ENCODE measurements at regions not wholly inside any gene's neighbourhood (a gene's known extent, or its start where the extent isn't known, plus 50 kb on each side); places are given as distances from the start of the nearest gene placed in this dataset.

DNA sequence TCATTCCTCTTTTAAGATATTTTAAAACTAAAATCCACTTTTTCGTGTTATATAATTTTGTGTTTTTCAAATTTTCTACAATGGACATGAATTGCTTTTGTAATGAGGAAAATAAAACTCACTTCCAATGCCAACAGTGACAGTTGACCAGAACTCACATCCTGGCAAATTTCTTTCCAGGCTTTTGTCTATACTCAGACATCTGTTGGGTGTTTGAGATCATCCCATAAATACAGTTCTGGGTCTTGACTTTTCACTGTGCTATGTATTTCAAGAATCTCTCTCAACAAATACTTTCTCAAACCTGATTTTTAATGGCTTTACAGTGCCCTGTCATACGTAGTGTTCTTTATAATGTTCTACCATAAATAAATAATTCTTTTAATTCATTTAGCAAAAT, 57.6 kb downstream of the RPL37A start:
- no peak overlapping the region for H3K56ac ChIP-seq (ENCODE audit: extremely low read depth, insufficient read depth, low read length)
- no peak overlapping the region for H3K14ac ChIP-seq (replicated peaks; ENCODE audit: low read depth, low read length)
- H3K27me3 ChIP-seq (ENCODE audit: control insufficient read depth, insufficient read depth, low read length) = no peaks in the 10 kb centered on the region
- no peak overlapping the region for H3K9ac ChIP-seq (ENCODE audit: low read depth, low read length)
- no peaks in the 10 kb centered on the region for H3K9me3 ChIP-seq (ENCODE audit: control insufficient read depth, insufficient read depth, low read length)
- no TSS peak for BruUV-seq (replicated peaks)
- WGBS, 2 experiments (ENCODE audit: extremely low coverage in 2 of 2, insufficient read length in 1 of 2) = no CpG with 5 or more reads among the region's 2 CpGs
- CTCF ChIA-PET = no interaction called here
- H3K79me1 ChIP-seq (ENCODE audit: low read depth in 1 of 2, low read length in 2 of 2) = no peaks in the 10 kb centered on the region
- H3K36me3 ChIP-seq (ENCODE audit: control insufficient read depth, insufficient read depth, low read length) = no peaks in the 10 kb centered on the region
- POLR2A ChIA-PET (ENCODE audit: unreplicated experiment) = no interaction called here
- no peaks in the 10 kb centered on the region for H4K20me1 ChIP-seq (ENCODE audit: insufficient read depth, low read length)
- H3K27ac ChIP-seq (ENCODE audit: insufficient read depth, low read length) = no peak overlapping the region
- peaks cover 49% of the 10 kb centered on the region for H3K4me1 ChIP-seq (ENCODE audit: control insufficient read depth, insufficient read depth, low read length)
- no peak overlapping the region for H3K4ac ChIP-seq (ENCODE audit: low read depth, low read length)
- no peak overlapping the region for H3K23ac ChIP-seq (ENCODE audit: low read depth, low read length)
- H2BK5ac ChIP-seq (ENCODE audit: low read depth, low read length, poor library complexity, severe bottlenecking) = no peak overlapping the region
- H2BK20ac ChIP-seq (ENCODE audit: low read depth, low read length) = no peak overlapping the region
- no peak overlapping the region for H2BK15ac ChIP-seq (ENCODE audit: low read depth, low read length)
- no peak overlapping the region for H3K4me2 ChIP-seq (ENCODE audit: low read depth, low read length)
- no peak overlapping the region for H4K91ac ChIP-seq (ENCODE audit: insufficient read depth, low read depth, low read length)
- in situ Hi-C loops (cut with MboI; ENCODE audit: low sequenced_read_pairs) = no loop called here
- dilution Hi-C loops (cut with HindIII; ENCODE audit: low sequenced_read_pairs, unreplicated experiment) = no loop called here
- DNase-seq (no peak), ATAC-seq (ENCODE audit: low read depth) (no peak)
- no peak overlapping the region for H4K8ac ChIP-seq (ENCODE audit: low read depth in 2 of 2, low read length in 2 of 2)
- no peak overlapping the region for H2AK9ac ChIP-seq (replicated peaks; ENCODE audit: low read depth, low read length, poor library complexity)
- H3K18ac ChIP-seq (ENCODE audit: low read depth, low read length) = no peak overlapping the region
- intact Hi-C loops (cut with micrococcal nuclease) = no loop called here
- H2AFZ ChIP-seq (replicated peaks; ENCODE audit: low read length, poor library complexity) = no peak overlapping the region
- peaks cover 19% of the 10 kb centered on the region for H3K9me1 ChIP-seq (ENCODE audit: insufficient read depth, low read length)
- H2AK5ac ChIP-seq (ENCODE audit: low read depth, low read length) = no peak overlapping the region
- no peak overlapping the region for H2BK120ac ChIP-seq (ENCODE audit: low read depth, low read length)
- TF ChIP-seq MAZ (IDR thresholded peaks at IDR 0.05; ENCODE audit: borderline replicate concordance, low read depth, low read length) = no peak
- no peak for TF ChIP-seq CEBPB (IDR thresholded peaks at IDR 0.05; ENCODE audit: low read depth, low read length)
- no peak for TF ChIP-seq MAFK (IDR thresholded peaks at IDR 0.05; ENCODE audit: low read depth, low read length)
- TF ChIP-seq, protein P1, sequence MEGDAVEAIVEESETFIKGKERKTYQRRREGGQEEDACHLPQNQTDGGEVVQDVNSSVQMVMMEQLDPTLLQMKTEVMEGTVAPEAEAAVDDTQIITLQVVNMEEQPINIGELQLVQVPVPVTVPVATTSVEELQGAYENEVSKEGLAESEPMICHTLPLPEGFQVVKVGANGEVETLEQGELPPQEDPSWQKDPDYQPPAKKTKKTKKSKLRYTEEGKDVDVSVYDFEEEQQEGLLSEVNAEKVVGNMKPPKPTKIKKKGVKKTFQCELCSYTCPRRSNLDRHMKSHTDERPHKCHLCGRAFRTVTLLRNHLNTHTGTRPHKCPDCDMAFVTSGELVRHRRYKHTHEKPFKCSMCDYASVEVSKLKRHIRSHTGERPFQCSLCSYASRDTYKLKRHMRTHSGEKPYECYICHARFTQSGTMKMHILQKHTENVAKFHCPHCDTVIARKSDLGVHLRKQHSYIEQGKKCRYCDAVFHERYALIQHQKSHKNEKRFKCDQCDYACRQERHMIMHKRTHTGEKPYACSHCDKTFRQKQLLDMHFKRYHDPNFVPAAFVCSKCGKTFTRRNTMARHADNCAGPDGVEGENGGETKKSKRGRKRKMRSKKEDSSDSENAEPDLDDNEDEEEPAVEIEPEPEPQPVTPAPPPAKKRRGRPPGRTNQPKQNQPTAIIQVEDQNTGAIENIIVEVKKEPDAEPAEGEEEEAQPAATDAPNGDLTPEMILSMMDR (conservative IDR thresholded peaks at IDR 0.05; ENCODE audit: low read depth, low read length) = no peak
- TF ChIP-seq BHLHE40 (IDR thresholded peaks at IDR 0.05; ENCODE audit: low read depth, low read length) = no peak
- no peak for TF ChIP-seq RCOR1 (IDR thresholded peaks at IDR 0.05; ENCODE audit: insufficient replicate concordance, low read length)
- no peak for TF ChIP-seq NFE2L2 (IDR thresholded peaks at IDR 0.05; ENCODE audit: low read depth, low read length)
- no peak for TF ChIP-seq POLR2A (IDR thresholded peaks at IDR 0.05; ENCODE audit: low read depth, low read length)
- no peak for TF ChIP-seq FOS (IDR thresholded peaks at IDR 0.05; ENCODE audit: low read depth, low read length)
- no peak for TF ChIP-seq CHD1 (IDR thresholded peaks at IDR 0.05; ENCODE audit: low read depth, low read length)
- TF ChIP-seq, protein P2, sequence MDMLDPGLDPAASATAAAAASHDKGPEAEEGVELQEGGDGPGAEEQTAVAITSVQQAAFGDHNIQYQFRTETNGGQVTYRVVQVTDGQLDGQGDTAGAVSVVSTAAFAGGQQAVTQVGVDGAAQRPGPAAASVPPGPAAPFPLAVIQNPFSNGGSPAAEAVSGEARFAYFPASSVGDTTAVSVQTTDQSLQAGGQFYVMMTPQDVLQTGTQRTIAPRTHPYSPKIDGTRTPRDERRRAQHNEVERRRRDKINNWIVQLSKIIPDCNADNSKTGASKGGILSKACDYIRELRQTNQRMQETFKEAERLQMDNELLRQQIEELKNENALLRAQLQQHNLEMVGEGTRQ (IDR thresholded peaks at IDR 0.05; ENCODE audit: low read depth, low read length) = no peak
- H3K4me3 ChIP-seq (ENCODE audit: insufficient read depth, low read depth, low read length) = no peak overlapping the region
- H4K5ac ChIP-seq (ENCODE audit: low read depth, low read length) = no peak overlapping the region
